A549 (cell line): ENCODE measurements at regions not wholly inside any gene's neighbourhood (a gene's known extent, or its start where the extent isn't known, plus 50 kb on each side); places are given as distances from the start of the nearest gene placed in this dataset.

Experiments used
- BHLHE40 ChIP-seq: IDR thresholded peaks from 2 replicates; pipeline ENCODE4 v1.6.1; 2012; ENCODE audit warnings: low read depth, low read length, inconsistent platforms
- CHD4 ChIP-seq: fragments of 200-600 bp; sonication (generic); IDR thresholded peaks from 2 replicates; pipeline ENCODE4 v1.6.1; 2016; ENCODE audit warnings: antibody characterized with exemption, mild to moderate bottlenecking, borderline replicate concordance
- CTCF ChIP-seq: fragments of >200 bp; sonication (Bioruptor Twin); formaldehyde crosslinking; IDR thresholded peaks from 3 replicates; pipeline ENCODE4 v1.5.1; 2016
- EP300 ChIP-seq, 2 experiments: fragments of >200 bp; sonication (Bioruptor Twin); formaldehyde crosslinking; IDR thresholded peaks; 2 replicates in 1 of 2; 3 replicates in 1 of 2; pipeline ENCODE4 v1.6.1; 2016 to 2017
- POLR2A ChIP-seq: IDR thresholded peaks from 2 replicates; pipeline ENCODE4 v1.6.1; 2012; ENCODE audit warnings: mild to moderate bottlenecking, low read length
- TP53 ChIP-seq: fragments of 250-450 bp; sonication (Bioruptor Pico); IDR thresholded peaks from 2 replicates; pipeline ENCODE4 v1.5.0; 2021; ENCODE audit warnings: mild to moderate bottlenecking, moderate library complexity

GRCh38 chr6:99064834-99065233 is 117.1 kb upstream of the FBXL4 start:
- TF ChIP-seq CTCF (no peak), POLR2A (no peak), TP53 (CRISPR knock-in tag) (no peak), EP300 (IDR thresholded peaks at IDR 0.05) (no peak), CHD4 (no peak), BHLHE40 (no peak)
